Liver (tissue), 3 donors: ENCODE measurements at regions not wholly inside any gene's neighbourhood (a gene's known extent, or its start where the extent isn't known, plus 50 kb on each side); places are given as distances from the start of the nearest gene placed in this dataset.

Source experiments
- RAD21 ChIP-seq, 2 donors: IDR thresholded peaks; 2 replicates each; pipeline ENCODE4 v1.6.1; 2016; ENCODE audit warnings: antibody characterized with exemption in 2 of 2, mild to moderate bottlenecking in 2 of 2
- TAF1 ChIP-seq: conservative IDR thresholded peaks from 2 replicates; pipeline ENCODE4 v1.6.1; 2016; ENCODE audit warnings: antibody characterized with exemption, mild to moderate bottlenecking
- TF ChIP-seq, protein P1 (sequence below): fragments of 150-350 bp; IDR thresholded peaks from 2 replicates; pipeline ENCODE4 v1.5.1; 2017; ENCODE audit warnings: improper control_type of control experiment, low read depth, low read length; ENCODE audit not compliant: missing input control
- TF ChIP-seq, protein P2 (sequence below): IDR thresholded peaks from 2 replicates; pipeline ENCODE4 v1.6.1; 2016; ENCODE audit warnings: antibody characterized with exemption
- TF ChIP-seq, protein P3 (sequence below): IDR thresholded peaks from 2 replicates; pipeline ENCODE4 v1.6.1; 2016; ENCODE audit warnings: antibody characterized with exemption
- TF ChIP-seq, protein P4 (sequence below): IDR thresholded peaks from 2 replicates; pipeline ENCODE4 v1.6.1; 2016; ENCODE audit warnings: antibody characterized with exemption
- donor health status: healthy.
- donor health status: healthy.

DNA sequence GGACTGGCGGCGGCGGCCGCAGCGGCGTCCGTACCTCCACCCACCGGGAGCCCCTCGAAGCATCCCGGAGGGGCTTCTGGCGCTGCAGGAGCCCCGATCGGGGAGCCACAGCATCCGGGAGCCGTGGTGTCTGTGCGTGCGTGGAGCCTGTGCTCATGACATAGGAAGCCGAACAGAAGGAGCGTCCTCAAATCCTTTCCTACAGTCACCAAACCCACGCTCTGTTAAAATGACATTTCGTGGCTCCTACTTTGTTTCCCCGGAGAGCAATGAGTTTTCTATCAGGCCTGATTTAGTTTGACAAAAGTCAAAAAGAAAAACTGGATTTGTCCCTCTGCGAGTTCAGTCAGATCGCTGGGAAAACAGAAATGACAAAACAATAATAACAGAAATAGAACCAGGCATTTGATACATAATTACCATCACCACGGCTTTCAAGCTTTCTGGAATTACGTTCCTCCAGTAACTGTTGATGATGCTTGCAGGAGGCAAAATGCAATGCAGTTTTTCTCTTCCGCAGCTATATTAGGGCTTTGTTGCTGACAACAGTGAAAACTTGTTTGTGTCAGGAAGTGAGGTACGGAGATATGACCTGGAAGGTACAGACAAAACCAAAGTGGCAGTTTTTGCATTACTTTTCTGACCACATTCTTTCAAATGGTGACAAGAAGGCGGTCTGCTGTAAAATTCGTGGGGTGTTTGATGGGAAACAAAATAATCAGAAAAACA, 219.3 kb upstream of the MKLN1 start:
- TF ChIP-seq, protein P1, sequence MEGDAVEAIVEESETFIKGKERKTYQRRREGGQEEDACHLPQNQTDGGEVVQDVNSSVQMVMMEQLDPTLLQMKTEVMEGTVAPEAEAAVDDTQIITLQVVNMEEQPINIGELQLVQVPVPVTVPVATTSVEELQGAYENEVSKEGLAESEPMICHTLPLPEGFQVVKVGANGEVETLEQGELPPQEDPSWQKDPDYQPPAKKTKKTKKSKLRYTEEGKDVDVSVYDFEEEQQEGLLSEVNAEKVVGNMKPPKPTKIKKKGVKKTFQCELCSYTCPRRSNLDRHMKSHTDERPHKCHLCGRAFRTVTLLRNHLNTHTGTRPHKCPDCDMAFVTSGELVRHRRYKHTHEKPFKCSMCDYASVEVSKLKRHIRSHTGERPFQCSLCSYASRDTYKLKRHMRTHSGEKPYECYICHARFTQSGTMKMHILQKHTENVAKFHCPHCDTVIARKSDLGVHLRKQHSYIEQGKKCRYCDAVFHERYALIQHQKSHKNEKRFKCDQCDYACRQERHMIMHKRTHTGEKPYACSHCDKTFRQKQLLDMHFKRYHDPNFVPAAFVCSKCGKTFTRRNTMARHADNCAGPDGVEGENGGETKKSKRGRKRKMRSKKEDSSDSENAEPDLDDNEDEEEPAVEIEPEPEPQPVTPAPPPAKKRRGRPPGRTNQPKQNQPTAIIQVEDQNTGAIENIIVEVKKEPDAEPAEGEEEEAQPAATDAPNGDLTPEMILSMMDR = no peak
- TF ChIP-seq RAD21 (IDR thresholded peaks at IDR 0.05) (peak in 1 of 2 donors; percentile 1), TAF1 (no peak)
- TF ChIP-seq, protein P2, sequence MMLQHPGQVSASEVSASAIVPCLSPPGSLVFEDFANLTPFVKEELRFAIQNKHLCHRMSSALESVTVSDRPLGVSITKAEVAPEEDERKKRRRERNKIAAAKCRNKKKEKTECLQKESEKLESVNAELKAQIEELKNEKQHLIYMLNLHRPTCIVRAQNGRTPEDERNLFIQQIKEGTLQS = no peak
- TF ChIP-seq, protein P3, sequence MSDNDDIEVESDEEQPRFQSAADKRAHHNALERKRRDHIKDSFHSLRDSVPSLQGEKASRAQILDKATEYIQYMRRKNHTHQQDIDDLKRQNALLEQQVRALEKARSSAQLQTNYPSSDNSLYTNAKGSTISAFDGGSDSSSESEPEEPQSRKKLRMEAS = no peak
- TF ChIP-seq, protein P4, sequence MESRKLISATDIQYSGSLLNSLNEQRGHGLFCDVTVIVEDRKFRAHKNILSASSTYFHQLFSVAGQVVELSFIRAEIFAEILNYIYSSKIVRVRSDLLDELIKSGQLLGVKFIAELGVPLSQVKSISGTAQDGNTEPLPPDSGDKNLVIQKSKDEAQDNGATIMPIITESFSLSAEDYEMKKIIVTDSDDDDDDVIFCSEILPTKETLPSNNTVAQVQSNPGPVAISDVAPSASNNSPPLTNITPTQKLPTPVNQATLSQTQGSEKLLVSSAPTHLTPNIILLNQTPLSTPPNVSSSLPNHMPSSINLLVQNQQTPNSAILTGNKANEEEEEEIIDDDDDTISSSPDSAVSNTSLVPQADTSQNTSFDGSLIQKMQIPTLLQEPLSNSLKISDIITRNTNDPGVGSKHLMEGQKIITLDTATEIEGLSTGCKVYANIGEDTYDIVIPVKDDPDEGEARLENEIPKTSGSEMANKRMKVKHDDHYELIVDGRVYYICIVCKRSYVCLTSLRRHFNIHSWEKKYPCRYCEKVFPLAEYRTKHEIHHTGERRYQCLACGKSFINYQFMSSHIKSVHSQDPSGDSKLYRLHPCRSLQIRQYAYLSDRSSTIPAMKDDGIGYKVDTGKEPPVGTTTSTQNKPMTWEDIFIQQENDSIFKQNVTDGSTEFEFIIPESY = peak; percentile 3
